ENCODE measurements at regions not wholly inside any gene's neighbourhood (a gene's known extent, or its start where the extent isn't known, plus 50 kb on each side); places are given as distances from the start of the nearest gene placed in this dataset.
"Not testable (repeated sequence)": the region's sequence is repeated elsewhere in the genome, so short reads cannot be mapped to it uniquely, and the experiment has no call there.

DNA sequence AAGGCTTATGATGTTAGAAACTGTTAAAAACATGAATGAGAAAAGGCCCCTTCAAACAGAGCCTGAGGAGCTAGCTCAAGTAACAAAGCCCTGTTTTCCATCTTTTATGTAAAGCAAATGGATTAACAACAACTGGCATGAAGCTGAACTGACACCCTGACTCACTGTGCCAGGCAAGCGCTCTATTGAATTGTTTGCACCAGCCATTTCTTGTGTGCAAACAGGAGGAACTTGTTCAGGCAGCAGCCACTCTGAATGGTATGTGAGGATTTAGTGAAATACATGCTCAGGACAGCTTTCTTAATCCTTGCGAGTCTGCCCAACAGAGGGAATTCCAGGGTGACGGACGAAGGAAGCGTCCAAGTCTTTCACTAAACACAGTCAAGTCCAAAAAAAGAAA is 291.1 kb upstream of the ADGRL2 start:
- Histone ChIP-seq H3K27ac (ENCODE audit: low read depth in 2 of 2, low read length in 1 of 2) (peak overlapping the region; percentile 28 to 58), H3K9me3 (ENCODE audit: control insufficient read depth in 2 of 2, insufficient read depth in 1 of 2, low read depth in 1 of 2, low read length in 1 of 2) (no peaks in the 10 kb centered on the region), H3K4me3 (ENCODE audit: low read depth in 1 of 2, low read length in 2 of 2) (peak overlapping the region in 1 of 2 donors; percentile 24), H3K27me3 (ENCODE audit: control insufficient read depth in 1 of 2, insufficient read depth in 2 of 2, low read length in 2 of 2) (no peaks in the 10 kb centered on the region), H3K4me1 (ENCODE audit: control insufficient read depth in 2 of 2, insufficient read depth in 2 of 2, low read length in 1 of 2) (peaks cover 0 to 2% of the 10 kb centered on the region in 2 donors), H3K36me3 (ENCODE audit: control insufficient read depth in 2 of 2, insufficient read depth in 2 of 2, low read length in 1 of 2) (no peaks in the 10 kb centered on the region)
- WGBS, 2 donors: 39 to 49% methylated on average over 5 of the region's 5 CpGs

DNA sequence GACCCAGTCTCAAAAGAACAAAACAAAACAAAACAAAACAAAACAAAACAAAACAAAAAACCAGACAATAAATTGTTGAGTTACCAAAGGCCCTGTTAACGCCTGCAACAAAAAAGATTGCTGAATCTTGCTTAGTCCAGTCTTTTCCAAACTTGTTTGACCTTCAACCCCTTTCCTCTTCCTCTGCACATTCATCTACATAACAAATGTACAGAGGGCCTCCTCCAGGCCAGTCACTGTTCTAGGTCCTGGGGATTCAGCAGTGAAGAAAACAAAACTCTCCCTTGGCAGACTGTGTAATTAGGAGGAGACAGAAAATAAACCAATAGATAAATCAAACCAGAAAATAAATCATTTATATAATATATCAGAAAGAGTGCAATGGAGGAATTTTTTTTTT is 294.0 kb upstream of the ADGRL2 start:
- Histone ChIP-seq H3K4me1 (ENCODE audit: control insufficient read depth in 2 of 2, insufficient read depth in 2 of 2, low read length in 1 of 2) (peaks cover 0 to 2% of the 10 kb centered on the region in 2 donors), H3K4me3 (ENCODE audit: low read depth in 1 of 2, low read length in 2 of 2) (no peak overlapping the region), H3K36me3 (ENCODE audit: control insufficient read depth in 2 of 2, insufficient read depth in 2 of 2, low read length in 1 of 2) (no peaks in the 10 kb centered on the region), H3K9me3 (ENCODE audit: control insufficient read depth in 2 of 2, insufficient read depth in 1 of 2, low read depth in 1 of 2, low read length in 1 of 2) (no peaks in the 10 kb centered on the region), H3K27ac (ENCODE audit: low read depth in 2 of 2, low read length in 1 of 2) (no peak overlapping the region), H3K27me3 (ENCODE audit: control insufficient read depth in 1 of 2, insufficient read depth in 2 of 2, low read length in 2 of 2) (no peaks in the 10 kb centered on the region)
- WGBS, 2 donors: 83 to 86% methylated on average over 1 of the region's 1 CpG

DNA sequence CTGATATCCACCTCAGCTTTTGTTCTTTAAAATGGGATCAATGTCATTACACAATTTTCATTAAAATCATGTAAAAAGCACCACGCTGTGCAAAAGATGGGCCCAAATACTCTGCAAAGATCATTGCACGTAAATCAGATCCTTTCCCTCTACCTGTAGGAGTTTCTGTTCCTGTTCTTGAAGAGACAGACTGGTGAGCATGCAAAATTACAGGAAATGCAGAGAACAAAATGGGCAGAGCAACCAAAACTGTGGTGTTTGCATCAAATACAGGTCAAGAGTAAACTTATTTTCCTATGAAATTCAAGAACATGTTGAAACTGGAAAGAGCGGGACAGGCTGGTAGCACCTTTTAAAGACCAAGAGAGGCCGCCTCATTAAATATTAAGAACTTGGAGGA is 294.9 kb upstream of the ADGRL2 start:
- H3K4me3 ChIP-seq (ENCODE audit: low read depth in 1 of 2, low read length in 2 of 2): no peak overlapping the region
- H3K27me3 ChIP-seq (ENCODE audit: control insufficient read depth in 1 of 2, insufficient read depth in 2 of 2, low read length in 2 of 2): no peaks in the 10 kb centered on the region
- peaks cover 0 to 2% of the 10 kb centered on the region in 2 donors for H3K4me1 ChIP-seq (ENCODE audit: control insufficient read depth in 2 of 2, insufficient read depth in 2 of 2, low read length in 1 of 2)
- 90 to 91% methylated on average over 4 of the region's 4 CpGs for WGBS, 2 donors
- no peaks in the 10 kb centered on the region for H3K9me3 ChIP-seq (ENCODE audit: control insufficient read depth in 2 of 2, insufficient read depth in 1 of 2, low read depth in 1 of 2, low read length in 1 of 2)
- H3K36me3 ChIP-seq (ENCODE audit: control insufficient read depth in 2 of 2, insufficient read depth in 2 of 2, low read length in 1 of 2): no peaks in the 10 kb centered on the region
- H3K27ac ChIP-seq (ENCODE audit: low read depth in 2 of 2, low read length in 1 of 2): no peak overlapping the region

DNA sequence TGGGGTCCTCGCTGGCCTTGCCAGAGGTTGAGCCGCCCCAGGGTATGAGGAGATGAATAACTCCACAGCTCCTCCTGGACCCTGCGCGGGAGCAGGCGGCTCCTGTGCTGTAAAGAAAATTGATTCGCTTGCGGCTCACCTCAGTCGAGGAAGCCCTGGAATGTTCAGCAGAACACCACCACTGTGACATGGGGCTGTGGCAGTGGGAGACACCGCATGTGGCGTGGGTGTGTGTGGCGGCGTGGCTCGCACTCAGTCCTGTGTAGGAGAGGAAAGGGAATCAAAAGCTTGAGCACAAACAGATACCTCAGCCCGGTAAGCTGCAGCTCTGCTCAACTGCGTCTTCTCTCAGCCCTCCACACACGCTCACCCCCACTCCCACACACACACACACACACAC is 295.9 kb upstream of the ADGRL2 start:
- not testable (repeated sequence) for H3K36me3 ChIP-seq (ENCODE audit: control insufficient read depth in 2 of 2, insufficient read depth in 2 of 2, low read length in 1 of 2); H3K4me1 ChIP-seq (ENCODE audit: control insufficient read depth in 2 of 2, insufficient read depth in 2 of 2, low read length in 1 of 2); H3K9me3 ChIP-seq (ENCODE audit: control insufficient read depth in 2 of 2, insufficient read depth in 1 of 2, low read depth in 1 of 2, low read length in 1 of 2); H3K4me3 ChIP-seq (ENCODE audit: low read depth in 1 of 2, low read length in 2 of 2); H3K27me3 ChIP-seq (ENCODE audit: control insufficient read depth in 1 of 2, insufficient read depth in 2 of 2, low read length in 2 of 2); H3K27ac ChIP-seq (ENCODE audit: low read depth in 2 of 2, low read length in 1 of 2)
- 98% methylated on average over 14 to 15 of the region's 16 CpGs for WGBS, 2 donors

DNA sequence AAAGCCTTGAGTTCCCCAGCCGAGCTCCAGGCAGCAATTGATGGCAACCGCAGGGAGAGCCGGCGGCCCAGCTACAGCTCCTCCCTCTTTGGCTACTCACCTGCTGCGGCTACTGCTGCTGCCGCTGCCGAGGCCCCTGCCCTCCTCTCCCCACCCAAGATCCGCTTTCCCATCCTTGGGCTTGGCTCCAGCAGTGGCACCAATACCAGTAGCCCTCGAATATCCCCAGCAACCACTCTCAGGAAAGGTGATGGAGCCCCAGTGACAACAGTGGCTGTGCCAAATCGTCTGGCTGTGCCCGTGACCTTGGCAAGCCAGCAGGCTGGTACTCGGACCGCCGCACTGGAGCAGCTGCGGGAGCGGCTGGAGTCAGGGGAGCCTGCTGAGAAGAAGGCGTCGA is 298.0 kb upstream of the ADGRL2 start:
- not testable (repeated sequence) for H3K36me3 ChIP-seq (ENCODE audit: control insufficient read depth in 2 of 2, insufficient read depth in 2 of 2, low read length in 1 of 2); H3K4me3 ChIP-seq (ENCODE audit: low read depth in 1 of 2, low read length in 2 of 2); H3K9me3 ChIP-seq (ENCODE audit: control insufficient read depth in 2 of 2, insufficient read depth in 1 of 2, low read depth in 1 of 2, low read length in 1 of 2); H3K27ac ChIP-seq (ENCODE audit: low read depth in 2 of 2, low read length in 1 of 2); H3K27me3 ChIP-seq (ENCODE audit: control insufficient read depth in 1 of 2, insufficient read depth in 2 of 2, low read length in 2 of 2); H3K4me1 ChIP-seq (ENCODE audit: control insufficient read depth in 2 of 2, insufficient read depth in 2 of 2, low read length in 1 of 2)
- 92 to 96% methylated on average over 17 to 18 of the region's 18 CpGs for WGBS, 2 donors

DNA sequence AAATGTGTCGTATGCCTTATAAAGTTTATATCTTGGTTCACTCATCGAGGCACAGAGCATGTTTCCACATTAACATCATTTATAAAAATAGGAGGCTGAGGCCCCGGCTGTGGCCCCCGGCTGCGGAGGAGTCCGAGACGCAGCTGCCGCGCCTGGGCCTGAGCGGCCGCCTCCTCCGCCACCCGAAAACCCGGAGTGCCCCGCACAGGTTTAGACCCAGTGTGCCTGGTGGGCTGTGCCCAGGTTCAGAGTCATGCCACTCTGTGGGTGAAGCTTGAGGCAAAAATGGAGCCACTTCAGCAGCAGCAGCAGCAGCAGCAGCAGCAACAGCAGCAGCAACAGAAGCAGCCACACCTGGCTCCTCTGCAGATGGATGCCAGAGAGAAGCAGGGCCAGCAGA is 299.2 kb upstream of the ADGRL2 start:
- not testable (repeated sequence) for H3K9me3 ChIP-seq (ENCODE audit: control insufficient read depth in 2 of 2, insufficient read depth in 1 of 2, low read depth in 1 of 2, low read length in 1 of 2); H3K27ac ChIP-seq (ENCODE audit: low read depth in 2 of 2, low read length in 1 of 2); H3K27me3 ChIP-seq (ENCODE audit: control insufficient read depth in 1 of 2, insufficient read depth in 2 of 2, low read length in 2 of 2); H3K4me1 ChIP-seq (ENCODE audit: control insufficient read depth in 2 of 2, insufficient read depth in 2 of 2, low read length in 1 of 2); H3K36me3 ChIP-seq (ENCODE audit: control insufficient read depth in 2 of 2, insufficient read depth in 2 of 2, low read length in 1 of 2); H3K4me3 ChIP-seq (ENCODE audit: low read depth in 1 of 2, low read length in 2 of 2)
- WGBS, 2 donors: 98% methylated on average over 15 of the region's 15 CpGs

DNA sequence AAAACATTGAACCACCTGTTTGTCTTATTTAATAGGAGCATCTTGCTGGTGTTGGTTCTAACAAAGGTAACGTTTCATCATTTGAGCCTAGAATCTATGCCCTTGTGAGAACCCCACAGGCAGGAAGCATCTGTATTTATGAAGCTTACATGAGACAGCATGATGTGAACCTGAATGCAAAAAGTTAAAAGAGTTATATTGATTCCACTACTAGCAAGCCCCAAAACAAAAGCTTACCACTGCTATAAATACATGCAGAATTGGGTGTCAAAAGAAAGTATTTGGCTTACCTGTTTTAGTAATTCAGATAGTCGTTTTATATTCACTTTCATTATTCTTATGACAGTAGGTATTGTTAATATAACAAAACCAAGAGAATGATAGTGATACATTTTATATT is 301.2 kb upstream of the ADGRL2 start:
- H3K4me3 ChIP-seq (ENCODE audit: low read depth in 1 of 2, low read length in 2 of 2): no peak overlapping the region
- WGBS, 2 donors: 49 to 80% methylated on average over 2 of the region's 2 CpGs
- H3K36me3 ChIP-seq (ENCODE audit: control insufficient read depth in 2 of 2, insufficient read depth in 2 of 2, low read length in 1 of 2): no peaks in the 10 kb centered on the region
- no peak overlapping the region for H3K27ac ChIP-seq (ENCODE audit: low read depth in 2 of 2, low read length in 1 of 2)
- H3K27me3 ChIP-seq (ENCODE audit: control insufficient read depth in 1 of 2, insufficient read depth in 2 of 2, low read length in 2 of 2): no peaks in the 10 kb centered on the region
- no peaks in the 10 kb centered on the region for H3K9me3 ChIP-seq (ENCODE audit: control insufficient read depth in 2 of 2, insufficient read depth in 1 of 2, low read depth in 1 of 2, low read length in 1 of 2)
- peaks cover 0 to 2% of the 10 kb centered on the region in 2 donors for H3K4me1 ChIP-seq (ENCODE audit: control insufficient read depth in 2 of 2, insufficient read depth in 2 of 2, low read length in 1 of 2)

DNA sequence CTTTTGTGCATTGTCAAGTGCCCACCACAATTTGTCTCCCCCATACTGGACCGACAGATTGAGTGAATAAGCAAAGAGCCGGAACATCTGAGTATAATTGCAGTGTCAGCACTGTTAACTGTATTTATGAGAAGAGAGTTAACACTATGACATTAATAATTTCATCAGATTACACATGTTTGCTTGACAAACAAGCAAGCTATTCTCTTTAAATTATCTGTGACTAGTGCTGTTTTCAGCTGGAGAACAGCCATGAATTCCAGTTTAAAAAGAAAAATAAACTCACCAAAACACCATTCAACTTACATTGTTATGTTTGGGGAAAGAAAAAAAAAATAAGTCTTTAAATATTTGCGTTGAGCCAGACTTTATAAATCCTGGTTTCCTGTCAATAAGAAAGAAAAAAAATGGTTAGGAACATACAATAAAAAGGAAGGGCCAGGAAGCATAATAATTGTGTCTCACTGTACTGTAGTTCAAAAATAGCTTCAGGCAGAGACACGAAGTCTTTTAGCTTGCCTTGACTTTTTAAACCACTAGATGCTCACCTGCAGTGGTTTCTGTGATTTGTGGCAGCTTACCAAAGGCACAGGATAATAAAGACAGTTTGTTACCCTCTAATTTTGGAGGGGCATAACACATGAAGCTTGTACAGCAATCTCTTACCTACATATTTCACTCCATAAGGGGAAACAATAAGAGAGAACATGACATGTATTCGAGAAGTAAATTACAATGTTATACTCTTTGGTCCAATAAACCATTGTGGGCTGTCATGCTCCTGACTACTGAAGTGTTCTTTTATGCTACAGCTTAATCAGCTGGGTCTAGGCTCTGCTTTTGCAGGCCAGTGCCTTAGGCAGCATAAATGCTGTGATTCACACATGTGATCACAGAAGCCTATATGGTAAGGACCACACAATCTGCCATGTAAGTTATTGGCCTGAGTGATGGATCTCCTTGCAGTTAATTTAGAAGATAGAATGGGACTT is 302.0 kb upstream of the ADGRL2 start:
- H3K9me3 ChIP-seq (ENCODE audit: control insufficient read depth in 2 of 2, insufficient read depth in 1 of 2, low read depth in 1 of 2, low read length in 1 of 2): no peaks in the 10 kb centered on the region
- no peak overlapping the region for H3K4me3 ChIP-seq (ENCODE audit: low read depth in 1 of 2, low read length in 2 of 2)
- H3K4me1 ChIP-seq (ENCODE audit: control insufficient read depth in 2 of 2, insufficient read depth in 2 of 2, low read length in 1 of 2): peaks cover 0 to 2% of the 10 kb centered on the region in 2 donors
- H3K36me3 ChIP-seq (ENCODE audit: control insufficient read depth in 2 of 2, insufficient read depth in 2 of 2, low read length in 1 of 2): no peaks in the 10 kb centered on the region
- no peaks in the 10 kb centered on the region for H3K27me3 ChIP-seq (ENCODE audit: control insufficient read depth in 1 of 2, insufficient read depth in 2 of 2, low read length in 2 of 2)
- 27 to 38% methylated on average over 5 of the region's 5 CpGs for WGBS, 2 donors
- H3K27ac ChIP-seq (ENCODE audit: low read depth in 2 of 2, low read length in 1 of 2): no peak overlapping the region

DNA sequence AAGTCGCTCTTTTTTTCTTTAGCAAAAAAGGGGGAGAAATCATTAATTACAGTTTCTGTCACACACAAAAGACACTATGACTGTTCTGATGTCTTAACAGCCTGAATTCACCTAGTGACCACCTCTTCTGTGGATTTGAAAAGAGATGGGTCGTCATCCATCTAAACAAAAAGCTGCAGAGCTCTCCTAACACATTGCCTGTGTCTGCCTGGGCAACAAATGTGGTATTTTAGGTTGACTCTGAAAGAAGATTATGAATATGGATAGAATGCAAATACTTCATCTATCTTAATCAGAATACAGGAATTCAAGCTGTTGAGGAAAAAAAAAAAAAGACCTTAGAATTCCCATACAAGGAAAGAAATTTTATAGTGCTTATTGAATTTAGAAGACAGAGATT is 304.4 kb upstream of the ADGRL2 start:
- Histone ChIP-seq H3K4me1 (ENCODE audit: control insufficient read depth in 2 of 2, insufficient read depth in 2 of 2, low read length in 1 of 2) (peaks cover 0 to 2% of the 10 kb centered on the region in 2 donors), H3K27ac (ENCODE audit: low read depth in 2 of 2, low read length in 1 of 2) (no peak overlapping the region), H3K36me3 (ENCODE audit: control insufficient read depth in 2 of 2, insufficient read depth in 2 of 2, low read length in 1 of 2) (no peaks in the 10 kb centered on the region), H3K9me3 (ENCODE audit: control insufficient read depth in 2 of 2, insufficient read depth in 1 of 2, low read depth in 1 of 2, low read length in 1 of 2) (no peaks in the 10 kb centered on the region), H3K27me3 (ENCODE audit: control insufficient read depth in 1 of 2, insufficient read depth in 2 of 2, low read length in 2 of 2) (no peaks in the 10 kb centered on the region), H3K4me3 (ENCODE audit: low read depth in 1 of 2, low read length in 2 of 2) (no peak overlapping the region)
- WGBS, 2 donors: 76 to 78% methylated on average over 2 of the region's 2 CpGs

Measured in esophagus (tissue), 2 donors.